Breast epithelium (tissue), 3 donors: ENCODE measurements at regions not wholly inside any gene's neighbourhood (a gene's known extent, or its start where the extent isn't known, plus 50 kb on each side); places are given as distances from the start of the nearest gene placed in this dataset.

Experiments used
- POLR2A ChIP-seq: fragments of 450-650 bp; IDR thresholded peaks from one replicate; pipeline ENCODE4 v1.6.1; 2016; ENCODE audit warnings: antibody characterized with exemption, mild to moderate bottlenecking, moderate library complexity
- TF ChIP-seq, protein P1 (sequence below), 3 donors: fragments of 450-650 bp; IDR thresholded peaks; one replicate each; pipeline ENCODE4 v1.5.1; 2016 to 2017; ENCODE audit warnings: antibody characterized with exemption in 3 of 3, mild to moderate bottlenecking in 3 of 3, moderate library complexity in 3 of 3

- TF ChIP-seq POLR2A = no peak
- TF ChIP-seq, protein P1, sequence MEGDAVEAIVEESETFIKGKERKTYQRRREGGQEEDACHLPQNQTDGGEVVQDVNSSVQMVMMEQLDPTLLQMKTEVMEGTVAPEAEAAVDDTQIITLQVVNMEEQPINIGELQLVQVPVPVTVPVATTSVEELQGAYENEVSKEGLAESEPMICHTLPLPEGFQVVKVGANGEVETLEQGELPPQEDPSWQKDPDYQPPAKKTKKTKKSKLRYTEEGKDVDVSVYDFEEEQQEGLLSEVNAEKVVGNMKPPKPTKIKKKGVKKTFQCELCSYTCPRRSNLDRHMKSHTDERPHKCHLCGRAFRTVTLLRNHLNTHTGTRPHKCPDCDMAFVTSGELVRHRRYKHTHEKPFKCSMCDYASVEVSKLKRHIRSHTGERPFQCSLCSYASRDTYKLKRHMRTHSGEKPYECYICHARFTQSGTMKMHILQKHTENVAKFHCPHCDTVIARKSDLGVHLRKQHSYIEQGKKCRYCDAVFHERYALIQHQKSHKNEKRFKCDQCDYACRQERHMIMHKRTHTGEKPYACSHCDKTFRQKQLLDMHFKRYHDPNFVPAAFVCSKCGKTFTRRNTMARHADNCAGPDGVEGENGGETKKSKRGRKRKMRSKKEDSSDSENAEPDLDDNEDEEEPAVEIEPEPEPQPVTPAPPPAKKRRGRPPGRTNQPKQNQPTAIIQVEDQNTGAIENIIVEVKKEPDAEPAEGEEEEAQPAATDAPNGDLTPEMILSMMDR (IDR thresholded peaks at IDR 0.05) = no peak
These were observed 145.7 kb downstream of the AKAP11 start for GRCh38 chr13:42417626-42418025.
